Activated CD8-positive, alpha-beta memory T cell treated with anti-CD3 and anti-CD28 coated beads for 1 hour (primary cell): ENCODE measurements at regions not wholly inside any gene's neighbourhood (a gene's known extent, or its start where the extent isn't known, plus 50 kb on each side); places are given as distances from the start of the nearest gene placed in this dataset.

Experiments
- DNase-seq, 2 donors: peaks; one replicate each; pipeline ENCODE4 v3.0.0-alpha.2; 2020; ENCODE audit warnings: low read depth in 1 of 2; ENCODE audit errors: extremely low read depth in 1 of 2

DNA sequence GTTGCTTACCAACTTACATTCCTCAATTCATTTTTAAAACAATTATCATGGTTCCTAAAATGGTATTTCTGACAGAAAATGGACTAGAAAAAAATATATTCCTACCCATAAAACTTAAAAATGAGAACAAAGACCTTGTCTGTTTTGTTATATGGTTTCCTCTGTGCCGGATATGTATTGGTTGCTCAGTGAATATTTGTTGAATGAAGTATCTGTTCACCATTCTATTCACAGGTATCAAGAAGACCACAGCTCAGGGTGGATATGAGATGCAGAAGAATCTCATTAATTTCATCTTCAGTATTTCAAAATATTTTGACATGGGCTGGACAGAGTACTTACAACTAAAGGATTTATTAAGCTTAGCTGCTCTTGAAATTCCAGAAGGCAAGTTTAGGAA, 58.1 kb downstream of the TUSC7 start:
- no peak for DNase-seq

DNA sequence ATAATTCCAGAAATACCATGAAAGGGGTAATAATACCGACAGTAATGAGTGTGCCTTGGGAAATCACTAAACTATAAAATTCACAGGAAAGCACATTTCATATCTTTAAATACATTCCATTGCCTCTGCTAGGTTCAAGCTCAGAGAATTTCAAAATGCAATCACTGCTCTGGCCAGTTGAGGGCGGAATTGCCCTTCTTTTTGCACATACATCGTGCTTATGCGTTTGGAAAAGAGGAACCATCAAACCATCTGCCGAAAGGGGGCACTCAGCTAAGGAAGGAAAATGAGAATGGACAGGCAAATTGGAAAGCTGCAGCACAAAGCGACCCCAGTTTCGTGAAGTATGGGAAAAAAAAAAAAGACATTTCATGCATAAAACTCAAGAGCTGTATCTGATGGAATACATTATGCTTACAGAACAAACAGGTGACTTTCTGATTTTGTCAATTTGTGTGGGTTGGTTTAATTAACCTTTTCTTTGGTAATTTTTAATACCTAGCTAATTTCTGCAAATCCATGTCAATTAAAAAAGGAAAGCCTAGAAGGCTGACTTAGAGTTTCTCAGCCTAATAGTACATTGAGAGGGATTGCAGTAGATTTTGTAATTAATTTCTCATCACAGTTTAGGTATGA, 61.4 kb downstream of the TUSC7 start:
- no peak for DNase-seq

DNA sequence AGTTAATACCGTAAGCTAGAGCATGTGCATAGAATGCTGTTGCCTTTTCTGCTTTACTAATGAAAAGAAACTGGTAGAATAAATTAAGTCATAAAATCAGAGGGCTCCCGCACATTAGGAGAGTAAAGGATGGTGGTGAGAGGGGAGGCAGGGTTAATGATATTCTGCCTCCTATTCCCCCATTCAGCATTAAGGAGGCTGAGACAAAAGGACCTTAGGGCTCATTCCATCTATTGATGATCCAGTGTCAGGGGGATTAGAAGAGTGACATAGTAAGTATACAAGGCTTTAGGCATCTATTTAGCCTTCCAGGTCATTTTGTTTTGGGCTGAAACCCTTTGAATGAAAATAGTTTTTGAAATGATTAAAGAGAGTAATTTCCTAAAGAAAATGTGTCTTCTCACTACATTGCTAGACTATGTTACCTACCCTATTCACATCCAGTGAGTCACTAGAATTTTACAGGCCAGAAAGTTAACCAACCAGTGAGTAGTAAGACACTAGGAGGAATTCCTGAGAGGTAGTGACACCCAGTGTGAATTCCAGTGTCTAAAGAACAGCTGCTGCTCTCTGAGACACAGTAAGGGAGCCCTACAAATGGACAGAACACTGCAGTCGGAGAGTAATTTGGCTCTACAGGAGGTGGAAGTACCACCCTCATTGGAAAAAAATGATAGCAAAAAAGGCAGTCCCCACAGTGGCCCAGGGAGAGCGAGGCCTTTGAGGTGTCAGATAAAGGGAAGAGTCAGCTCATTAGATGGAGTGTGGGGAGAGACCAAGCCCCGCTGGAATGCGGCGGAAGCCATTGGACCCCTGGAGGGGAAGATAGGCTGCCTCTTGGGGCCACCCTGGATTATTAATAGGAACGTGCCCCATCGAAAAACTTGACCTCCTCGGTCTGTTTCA, 67.6 kb downstream of the TUSC7 start:
- no peak for DNase-seq

DNA sequence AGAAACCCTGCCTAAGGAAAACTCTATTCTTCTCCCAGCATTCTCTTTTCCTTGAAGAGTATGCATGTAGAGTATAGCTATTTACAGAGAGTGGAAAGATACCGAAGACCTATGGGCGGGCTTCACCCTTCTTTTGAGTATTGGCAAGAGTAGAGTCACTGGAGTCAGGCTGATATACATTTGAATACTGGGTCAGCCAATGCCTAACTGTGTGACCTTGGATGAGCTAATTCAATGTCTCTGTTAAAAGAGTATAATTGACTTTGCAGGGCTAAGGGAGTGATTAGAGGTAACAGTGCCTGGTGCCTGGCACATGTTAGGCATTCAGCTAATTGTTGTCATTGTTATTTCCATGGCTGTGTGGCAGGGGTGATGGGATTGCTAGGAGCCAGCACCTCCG, 75.6 kb downstream of the TUSC7 start:
- DNase-seq, result no peak

DNA sequence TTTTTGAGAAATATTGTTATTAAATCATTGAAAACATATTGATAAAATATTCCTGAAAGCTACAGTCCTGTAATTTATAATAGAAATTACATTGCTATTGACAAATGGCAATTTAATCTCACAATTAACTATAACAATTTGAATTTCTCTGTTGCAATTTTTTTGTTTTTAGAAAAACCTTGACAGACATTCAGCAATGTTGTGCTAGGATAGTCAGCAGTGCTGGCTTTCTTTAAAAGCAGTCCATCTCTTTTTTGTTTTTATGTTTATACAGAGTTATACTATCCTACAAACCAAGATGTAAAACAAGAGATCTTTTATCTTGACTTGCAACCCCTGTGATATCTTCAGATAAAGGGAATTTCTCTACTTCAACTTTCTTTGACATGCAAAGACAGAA, 93.1 kb downstream of the TUSC7 start:
- no peak for DNase-seq

DNA sequence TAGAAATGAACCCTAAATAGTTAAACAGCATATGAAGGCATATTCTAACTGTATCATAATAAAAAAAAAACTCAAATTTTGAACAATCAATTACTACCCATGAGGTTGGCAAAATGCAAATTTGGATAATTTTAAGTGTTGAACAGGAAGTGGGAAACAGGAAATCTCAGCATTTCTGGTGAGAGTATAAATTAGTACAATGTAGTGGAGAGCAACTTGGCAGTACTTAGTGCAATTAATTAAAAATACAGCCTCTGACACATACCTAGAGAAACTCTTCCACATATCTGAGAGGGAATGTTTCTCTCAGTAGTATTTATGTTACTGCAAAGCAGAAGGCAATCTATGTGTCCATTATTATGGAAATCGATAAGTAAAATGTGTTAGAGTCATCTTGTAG, 96.8 kb downstream of the TUSC7 start:
- DNase-seq, result no peak

DNA sequence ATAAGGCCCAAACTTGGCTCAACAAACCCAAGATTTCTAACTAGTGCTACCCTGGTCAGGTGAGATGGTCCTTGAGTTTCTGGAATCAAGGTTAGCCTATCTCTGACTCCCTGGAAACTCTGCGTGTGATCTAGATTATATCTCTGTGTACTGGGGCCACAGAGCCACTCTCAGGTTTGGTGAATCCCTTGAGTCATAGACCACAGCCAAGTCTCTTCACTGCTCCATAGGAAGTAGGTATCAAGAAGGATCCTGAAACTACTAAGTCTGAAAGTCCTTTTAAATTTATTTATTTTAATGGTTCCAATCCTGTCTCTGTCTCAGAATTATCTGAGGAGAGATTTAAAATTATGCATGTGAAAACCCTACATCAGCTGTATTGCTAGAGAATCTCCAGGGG, 99.1 kb downstream of the TUSC7 start:
- DNase-seq, result no peak

DNA sequence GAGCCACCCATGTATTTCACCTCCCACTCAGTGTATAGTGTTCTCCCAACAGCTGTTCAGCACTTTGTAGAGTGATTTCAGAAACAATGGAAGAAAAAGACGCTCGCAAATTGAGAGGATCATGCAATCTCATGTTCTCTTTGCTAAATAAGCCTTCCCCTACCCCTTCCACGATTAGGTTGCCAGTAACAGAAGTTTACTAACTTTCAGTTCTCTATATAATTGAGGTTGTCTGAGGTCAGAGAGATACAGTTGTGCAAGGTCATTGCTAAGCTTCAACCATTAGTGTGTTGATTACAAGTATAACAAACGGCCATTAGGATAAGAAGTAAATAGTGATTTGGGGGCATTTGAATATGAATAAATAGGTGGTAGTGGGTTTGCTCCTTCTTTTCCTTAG, 99.6 kb downstream of the TUSC7 start:
- no peak for DNase-seq

DNA sequence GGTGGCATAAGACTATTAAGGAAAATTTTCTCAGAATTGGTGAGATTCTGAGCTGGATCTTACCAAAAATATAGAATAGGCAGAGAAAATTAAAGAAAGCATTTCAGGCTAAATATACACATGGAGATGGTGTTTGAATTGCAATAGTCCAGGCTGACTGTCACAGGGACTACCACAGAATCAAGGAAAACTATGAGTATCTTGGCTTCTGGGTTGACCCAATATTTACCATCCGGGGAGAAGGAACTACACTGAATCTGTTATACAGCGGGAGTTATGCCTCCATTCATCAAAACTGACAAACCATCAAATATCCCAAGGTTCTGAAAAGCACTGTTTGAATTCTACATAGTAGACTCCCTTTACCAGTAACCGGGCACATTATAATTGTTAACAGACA, 102.2 kb downstream of the TUSC7 start:
- DNase-seq, result no peak

DNA sequence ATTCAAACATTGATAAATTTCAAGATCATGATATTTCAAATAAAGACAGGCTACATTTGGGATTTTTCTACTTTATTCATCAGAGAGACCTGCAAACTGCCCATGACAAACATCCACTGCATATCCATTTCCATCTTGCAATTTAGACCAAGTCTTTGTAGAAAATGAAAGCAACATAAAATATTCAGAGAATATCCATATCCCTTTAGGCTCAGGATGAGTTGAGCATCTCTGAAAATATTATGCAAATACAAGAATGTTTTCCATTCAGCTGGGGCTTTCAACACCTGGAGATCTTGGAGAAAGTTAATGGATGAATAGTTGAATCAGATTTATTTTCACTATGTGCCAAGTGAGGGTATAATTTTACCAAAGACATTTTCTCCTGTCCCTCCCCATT, 103.4 kb downstream of the TUSC7 start:
- DNase-seq, result no peak

DNA sequence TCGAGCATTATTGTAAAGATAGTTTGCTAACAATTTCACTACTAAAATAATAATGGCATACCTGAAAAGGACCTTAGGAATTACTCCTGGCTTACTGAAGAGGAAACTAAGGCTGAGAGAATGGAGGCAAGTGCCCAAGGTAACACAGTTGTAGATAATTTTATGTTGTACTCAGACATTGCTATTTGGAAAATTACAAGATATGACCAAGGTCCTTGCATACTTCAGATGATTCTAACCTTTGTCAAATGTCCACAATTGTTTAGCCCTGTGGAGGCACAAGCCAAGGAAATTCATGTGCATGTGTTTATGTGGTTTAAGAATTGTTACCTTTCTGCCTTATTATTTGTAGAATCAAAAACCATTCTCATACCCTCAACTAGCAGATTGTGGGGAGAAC, 105.7 kb downstream of the TUSC7 start:
- no peak for DNase-seq

DNA sequence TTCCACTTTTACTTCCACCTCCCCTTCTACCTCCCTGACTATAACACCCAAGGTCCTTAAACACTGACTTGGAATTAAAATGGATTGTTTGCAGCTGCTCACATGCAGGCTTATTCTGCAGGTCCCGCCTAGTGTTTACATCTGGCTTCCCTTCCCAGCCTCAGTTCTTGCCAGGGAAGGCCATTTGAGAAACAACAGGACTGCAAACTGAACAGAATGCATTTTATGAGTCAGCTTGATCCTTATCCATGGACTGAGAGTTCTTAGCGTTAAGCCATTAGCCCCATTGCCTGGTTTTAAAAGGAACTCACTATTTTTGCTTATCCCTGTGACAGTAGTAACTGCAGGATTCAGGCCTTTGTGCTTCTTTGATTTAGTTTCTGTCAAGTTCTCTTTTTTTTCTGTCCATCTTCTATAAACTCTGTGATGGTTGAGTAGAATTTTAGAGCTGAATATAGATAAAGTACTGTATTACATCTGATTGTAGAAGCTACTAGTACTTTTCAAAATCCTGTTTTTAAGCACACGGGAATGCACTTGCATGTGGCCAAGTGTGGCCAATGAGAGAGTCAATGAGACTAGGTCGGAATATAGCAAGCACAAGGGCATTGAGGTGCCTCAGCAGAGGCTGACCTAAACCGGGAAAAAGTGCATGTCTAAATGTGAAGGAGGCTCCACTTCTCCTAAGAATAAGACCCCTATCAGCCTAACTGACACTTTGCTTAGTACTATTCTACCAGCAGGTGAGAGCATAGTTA, 106.4 kb downstream of the TUSC7 start:
- DNase-seq, result no peak

DNA sequence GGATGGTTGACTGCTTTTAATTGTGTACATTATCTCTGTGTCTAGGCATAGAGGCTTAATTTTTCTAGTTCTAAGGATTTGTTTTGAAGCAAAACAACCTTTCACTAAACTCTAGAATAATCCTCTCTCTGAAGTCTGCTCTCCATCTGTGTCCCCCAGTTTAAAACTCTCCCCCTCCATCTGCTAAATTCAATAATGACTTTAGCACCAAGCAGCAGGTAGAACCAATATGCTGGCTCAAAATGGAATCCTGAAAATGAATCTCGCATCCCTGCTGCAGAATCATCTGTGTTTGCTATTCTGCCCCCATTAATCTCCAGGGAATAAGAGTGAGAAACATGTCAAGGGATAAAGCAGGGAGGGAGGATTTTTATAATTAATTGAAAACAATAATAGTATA, 111.8 kb downstream of the TUSC7 start:
- no peak for DNase-seq

DNA sequence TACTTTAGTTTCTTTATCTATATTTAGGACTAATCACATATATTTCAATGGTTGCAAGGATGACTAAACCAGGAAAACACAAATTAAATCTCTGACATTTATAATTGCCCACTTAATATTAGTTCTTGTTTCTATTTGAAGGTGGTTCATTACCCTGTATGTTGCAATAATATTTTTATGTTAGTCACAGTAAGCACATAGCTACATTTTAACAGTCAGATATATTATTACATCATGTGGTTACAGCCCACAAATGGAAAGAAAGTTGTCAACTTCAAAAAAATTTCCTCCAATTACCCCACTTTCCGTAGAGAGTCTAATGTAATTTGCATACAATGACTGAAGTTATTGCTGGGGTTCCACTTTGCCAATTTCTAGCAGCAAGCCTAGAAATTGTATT, 114.6 kb downstream of the TUSC7 start:
- no peak for DNase-seq

DNA sequence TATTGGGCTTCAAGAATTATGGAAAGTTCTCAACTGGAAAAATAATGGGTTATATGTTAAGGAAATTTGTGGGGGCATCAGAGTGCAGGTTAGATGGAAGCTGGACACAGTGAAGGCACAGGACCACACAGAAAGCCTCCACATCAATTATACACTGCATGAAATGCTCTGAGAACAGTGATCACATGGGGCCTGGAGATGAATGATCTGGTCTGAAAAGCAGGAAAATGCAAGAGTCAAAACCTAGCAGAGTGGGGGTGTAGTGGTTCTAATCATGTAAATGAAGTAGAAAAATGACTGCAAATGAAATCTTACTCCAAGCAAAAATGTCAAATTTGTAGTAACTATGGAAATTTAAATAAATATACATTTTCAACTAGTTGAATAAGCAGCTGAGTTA, 123.6 kb downstream of the TUSC7 start:
- no peak for DNase-seq

DNA sequence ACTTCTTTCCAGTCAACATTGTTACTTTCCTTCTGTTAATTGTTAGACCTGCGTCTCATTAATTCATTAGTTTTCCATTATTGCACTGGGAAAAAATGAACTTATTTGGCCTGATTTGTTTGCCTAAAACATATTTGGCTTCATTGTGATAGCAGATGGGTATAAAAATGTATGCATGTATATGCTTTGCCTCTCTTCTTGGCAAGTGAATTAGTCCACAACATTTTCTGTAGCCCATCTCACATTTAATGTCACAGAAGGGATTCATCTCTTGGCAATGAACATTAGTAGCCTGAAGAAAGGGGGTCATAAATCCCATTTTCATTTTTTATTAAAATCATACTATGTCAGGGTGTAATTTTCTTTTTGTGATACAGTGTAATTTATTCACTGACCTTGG, 125.2 kb downstream of the TUSC7 start:
- DNase-seq, result no peak

DNA sequence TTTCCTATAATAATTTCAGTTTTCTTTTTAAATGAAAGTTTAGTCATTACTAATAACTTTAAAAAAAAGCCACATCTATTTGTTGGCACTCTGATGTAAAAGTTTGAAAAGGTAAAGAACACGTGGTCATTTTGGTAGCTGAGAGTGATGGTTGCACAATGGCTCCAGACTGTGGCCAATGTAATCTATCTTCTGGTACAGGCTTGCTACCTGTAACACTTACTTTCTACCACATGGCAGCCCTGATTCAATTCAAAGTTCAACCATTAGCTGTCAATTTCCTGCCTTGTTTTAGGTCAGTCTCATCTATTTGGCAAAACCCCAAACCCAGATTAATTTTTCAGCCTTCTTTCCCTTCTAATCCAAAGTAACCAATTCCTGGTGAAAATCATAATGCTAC, 126.1 kb downstream of the TUSC7 start:
- no peak for DNase-seq

DNA sequence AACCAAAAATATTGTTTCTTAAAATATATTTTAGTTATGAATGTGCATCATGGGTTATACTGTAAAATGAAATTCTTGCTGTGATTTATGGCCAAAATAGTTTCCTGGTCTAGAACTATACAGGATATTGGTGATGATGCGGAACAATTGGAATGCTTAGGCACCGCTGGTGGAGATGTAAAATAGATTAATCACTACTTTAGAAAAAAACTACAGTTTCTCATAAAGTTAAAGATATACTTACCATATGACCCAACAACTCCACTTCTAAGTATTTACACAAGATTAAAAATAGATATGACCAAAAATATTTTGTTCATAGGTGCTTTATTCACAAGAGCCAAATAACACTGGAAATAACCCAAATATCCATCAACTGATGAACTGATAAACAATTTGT, 126.7 kb downstream of the TUSC7 start:
- no peak for DNase-seq

DNA sequence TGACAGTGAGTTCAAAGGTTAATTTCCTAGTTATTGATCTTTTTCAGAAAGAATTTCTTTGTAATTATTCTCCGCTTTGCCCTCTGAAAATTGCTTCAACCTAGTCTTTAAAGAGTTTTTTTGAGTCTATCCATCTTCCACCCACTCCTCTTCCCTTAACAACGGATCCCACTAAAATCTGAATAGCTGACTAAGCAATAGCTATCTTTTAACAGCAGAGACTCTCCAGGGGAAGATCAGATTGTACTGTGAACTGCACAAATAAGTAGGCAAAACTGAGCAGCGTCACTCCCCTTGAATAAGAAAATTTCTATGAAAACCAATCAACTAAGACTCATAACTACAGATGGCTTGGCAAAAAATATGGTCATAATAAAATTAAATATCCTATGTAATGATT, 127.9 kb downstream of the TUSC7 start:
- no peak for DNase-seq

DNA sequence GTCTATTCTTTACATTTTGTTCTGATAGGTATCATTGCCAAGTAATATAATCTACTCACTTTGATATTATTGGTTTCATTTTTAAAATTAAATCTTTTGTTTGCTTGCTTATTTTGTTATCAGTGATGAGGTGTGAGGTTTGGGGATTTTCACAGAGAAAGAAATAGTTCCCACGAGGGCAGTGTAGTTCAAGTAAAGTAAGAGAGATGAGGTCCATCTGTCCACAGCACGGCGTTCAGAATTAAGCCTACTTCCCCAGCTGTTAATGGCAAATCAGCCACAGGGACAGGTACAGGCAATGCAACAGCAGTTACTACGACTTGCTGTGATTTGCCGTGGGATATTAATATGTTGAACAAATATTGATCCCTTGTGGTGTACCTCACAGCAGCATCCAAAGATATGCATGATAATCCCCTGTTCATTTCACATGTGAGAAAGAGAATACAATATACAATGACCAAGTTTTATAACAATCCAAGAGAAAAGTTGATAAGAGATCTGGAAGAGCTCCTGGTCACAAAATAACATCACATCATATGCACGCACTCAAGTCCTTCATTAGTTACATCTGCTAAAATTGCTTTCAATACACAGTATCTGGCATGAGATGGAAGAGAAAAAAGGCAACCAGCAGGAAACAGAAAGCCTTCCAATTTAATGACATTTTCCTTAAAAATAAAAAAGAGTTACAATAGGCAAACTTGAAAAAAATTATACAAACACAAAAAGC, 131.6 kb downstream of the TUSC7 start:
- DNase-seq, result no peak

DNA sequence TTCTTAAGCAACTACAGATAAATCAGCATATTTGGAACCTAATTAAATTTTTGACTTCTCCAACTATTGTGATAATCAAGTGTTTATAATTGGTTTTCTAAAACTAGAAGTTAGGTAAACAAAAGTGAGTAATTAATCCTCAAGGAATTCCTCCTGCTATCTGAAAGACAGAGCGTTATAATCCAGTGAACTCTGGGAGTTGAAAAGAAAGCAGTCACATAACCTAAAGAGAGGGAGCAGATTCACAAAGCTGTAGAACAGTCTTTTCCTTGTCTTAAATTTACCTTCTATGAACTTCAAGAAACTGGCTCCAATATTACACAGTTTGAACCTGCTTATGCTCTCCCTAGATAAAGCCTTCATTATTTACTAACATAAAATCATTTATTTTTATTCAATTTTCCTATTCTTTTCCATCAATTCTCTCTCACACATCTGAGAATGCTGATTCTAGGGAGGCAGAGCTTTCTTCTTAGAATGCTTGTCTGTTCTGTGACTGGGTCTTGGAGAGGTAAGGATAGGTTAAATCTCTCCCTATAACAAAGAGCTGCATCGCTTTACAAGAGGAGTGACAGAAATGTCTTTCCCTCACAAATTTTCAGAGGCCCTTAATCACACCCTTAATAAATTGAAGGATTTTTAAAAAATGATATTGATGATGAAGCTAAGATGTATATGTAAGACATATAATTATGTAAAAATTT, 132.8 kb downstream of the TUSC7 start:
- DNase-seq, result no peak
